B cell (primary cell): ENCODE measurements at regions not wholly inside any gene's neighbourhood (a gene's known extent, or its start where the extent isn't known, plus 50 kb on each side); places are given as distances from the start of the nearest gene placed in this dataset.
"Not testable (repeated sequence)": the region's sequence is repeated elsewhere in the genome, so short reads cannot be mapped to it uniquely, and the experiment has no call there.

Experiments used
- ATAC-seq: fragments of 200-7000 bp; cut with Tn5 transposase; one replicate; pipeline ENCODE4 v1.10.0; 2021; ENCODE audit warnings: low read depth, mild to moderate bottlenecking, moderate number of reproducible peaks, moderate library complexity
- CTCF ChIA-PET: fragments of 350-600 bp; sonication (Branson Sonifier 250); formaldehyde crosslinking; loops from one replicate; lab custom pipeline; 2021; ENCODE audit warnings: antibody characterized with exemption, inconsistent platforms; lab: Charles Lee
- POLR2A ChIA-PET: fragments of 350-600 bp; sonication (Branson Sonifier 250); formaldehyde crosslinking; loops from one replicate; lab custom pipeline; 2021; ENCODE audit warnings: antibody characterized with exemption; lab: Charles Lee
- DNase-seq: peaks from one replicate; pipeline ENCODE4 v3.0.0; 2013
- H2AFZ ChIP-seq: 2 replicates; pipeline ENCODE4 v1.6.1; 2012; ENCODE audit warnings: mild to moderate bottlenecking, low read depth, low read length; ENCODE audit not compliant: insufficient read depth, poor library complexity, severe bottlenecking
- H3K27ac ChIP-seq, 2 donors: 1 replicate in 1 of 2; 2 replicates in 1 of 2; pipeline ENCODE4 v1.5.1; 2012 to 2013; ENCODE audit warnings: low read length in 2 of 2, mild to moderate bottlenecking in 2 of 2, moderate library complexity in 1 of 2
- H3K27me3 ChIP-seq, 4 experiments: fragments of 200-600 bp in 1 of 4; sonication (generic) in 1 of 4; replicated peaks in 1 of 4; 1 replicate in 2 of 4; 2 replicates in 2 of 4; pipeline versions ENCODE4 v1.6.1 to v1.7.0; 2013 to 2016; ENCODE audit warnings: low read length in 3 of 4, mild to moderate bottlenecking in 2 of 4, mixed read lengths in 1 of 4, moderate library complexity in 1 of 4; ENCODE audit not compliant: insufficient read depth in 4 of 4, control insufficient read depth in 3 of 4; ENCODE audit errors: control extremely low read depth in 1 of 4
- H3K36me3 ChIP-seq, 2 experiments: replicated peaks in 1 of 2; 1 replicate in 1 of 2; 2 replicates in 1 of 2; pipeline versions ENCODE4 v1.6.1 to v1.7.1; 2013; ENCODE audit warnings: low read length in 1 of 2; ENCODE audit not compliant: insufficient read depth in 2 of 2, control insufficient read depth in 1 of 2; ENCODE audit errors: control extremely low read depth in 1 of 2, extremely low read depth in 1 of 2
- H3K4me1 ChIP-seq, 2 donors: fragments of 200-600 bp in 1 of 2; sonication (generic) in 1 of 2; 1 replicate in 1 of 2; 2 replicates in 1 of 2; pipeline versions ENCODE4 v1.5.1 to v1.6.1; 2013 to 2017; ENCODE audit warnings: low read length in 2 of 2; ENCODE audit not compliant: control insufficient read depth in 2 of 2, insufficient read depth in 2 of 2
- H3K4me2 ChIP-seq: replicated peaks from 2 replicates; pipeline ENCODE3; 2012; ENCODE audit warnings: mild to moderate bottlenecking, low read depth, low read length; ENCODE audit not compliant: poor library complexity, severe bottlenecking
- H3K4me3 ChIP-seq, 5 experiments: fragments of 200-600 bp in 1 of 5; sonication (generic) in 1 of 5; 1 replicate in 3 of 5; 2 replicates in 2 of 5; pipeline versions ENCODE4 v1.5.1 to v1.7.0; 2011 to 2016; ENCODE audit warnings: low read length in 4 of 5, mild to moderate bottlenecking in 4 of 5, low read depth in 2 of 5, control low read depth in 1 of 5, moderate library complexity in 1 of 5; ENCODE audit not compliant: insufficient read depth in 1 of 5; ENCODE audit errors: control extremely low read depth in 1 of 5, extremely low read depth in 1 of 5
- H3K79me2 ChIP-seq: fragments of 200-600 bp; sonication (generic); one replicate; pipeline ENCODE4 v1.6.0; 2016; ENCODE audit warnings: low read length; ENCODE audit not compliant: control insufficient read depth, insufficient read depth
- H3K9ac ChIP-seq: fragments of 200-600 bp; sonication (generic); 2 replicates; pipeline ENCODE4 v1.6.1; 2017; ENCODE audit warnings: mild to moderate bottlenecking, low read length, moderate library complexity
- H3K9me3 ChIP-seq, 3 donors: one replicate each; pipeline versions ENCODE4 v1.6.1 to v1.7.1; 2013; ENCODE audit warnings: low read length in 2 of 3; ENCODE audit not compliant: control insufficient read depth in 2 of 3, insufficient read depth in 1 of 3; ENCODE audit errors: control extremely low read depth in 1 of 3
- H4K20me1 ChIP-seq: 2 replicates; pipeline ENCODE4 v1.6.0; 2012; ENCODE audit warnings: mild to moderate bottlenecking, low read length; ENCODE audit not compliant: insufficient read depth, control insufficient read depth, poor library complexity, severe bottlenecking
- H3K27ac Mint-ChIP-seq: one replicate; pipeline ENCODE4 v1.8.0; 2021; ENCODE audit warnings: mixed read lengths
- H3K27me3 Mint-ChIP-seq: one replicate; pipeline ENCODE4 v1.8.0; 2021; ENCODE audit warnings: mixed read lengths
- H3K4me1 Mint-ChIP-seq: one replicate; pipeline ENCODE4 v1.8.0; 2021; ENCODE audit warnings: mixed read lengths
- H3K4me3 Mint-ChIP-seq: one replicate; pipeline ENCODE4 v1.8.0; 2021; ENCODE audit warnings: mixed read lengths
- H3K9me3 Mint-ChIP-seq: one replicate; pipeline ENCODE4 v1.8.0; 2022; ENCODE audit warnings: mixed read lengths; ENCODE audit not compliant: insufficient read depth
- CTCF ChIP-seq: fragments of 200-600 bp; IDR thresholded peaks from one replicate; pipeline ENCODE4 v1.8.0; 2022; ENCODE audit warnings: antibody characterized with exemption, mild to moderate bottlenecking
- EZH2 ChIP-seq: IDR thresholded peaks from 2 replicates; pipeline ENCODE4 v1.6.1; 2012; ENCODE audit warnings: borderline replicate concordance, low read depth, mild to moderate bottlenecking, moderate library complexity, low read length; ENCODE audit not compliant: insufficient read depth, poor library complexity, severe bottlenecking
- WGBS: methylation state at CpG from one replicate; pipeline ENCODE4 v1.1.5; 2013; ENCODE audit warnings: missing lambda C conversion rate; ENCODE audit not compliant: insufficient coverage; 5-methylcytosine and 5-hydroxymethylcytosine counted together
- intact Hi-C: fragments of 100-400 bp; cut with micrococcal nuclease; formaldehyde crosslinking; loops from one replicate; pipeline ENCODE4 v1.10.0; 2022

GRCh38 chr6:112886415-112886814 is 539.3 kb downstream of the RFPL4B start:
- ATAC-seq (no peak), DNase-seq (no peak)
- CTCF ChIA-PET, result no interaction called here
- no peak overlapping the region for H3K4me2 ChIP-seq
- WGBS, result no CpG with 5 or more reads among the region's 2 CpGs
- POLR2A ChIA-PET, result no interaction called here
- no peak overlapping the region for H3K4me3 ChIP-seq
- H3K4me1 Mint-ChIP-seq, result no peaks in the 10 kb centered on the region
- no peak overlapping the region for H3K9ac ChIP-seq
- no peaks in the 10 kb centered on the region for H3K9me3 ChIP-seq
- no peaks in the 10 kb centered on the region for H3K36me3 ChIP-seq
- H3K27ac Mint-ChIP-seq, result no peak overlapping the region
- H3K27ac ChIP-seq, result no peak overlapping the region
- intact Hi-C loops, result no loop called here
- H2AFZ ChIP-seq, result no peak overlapping the region
- TF ChIP-seq CTCF (no peak), EZH2 (no peak)
- H3K27me3 ChIP-seq, result no peaks in the 10 kb centered on the region
- H3K27me3 Mint-ChIP-seq, result no peaks in the 10 kb centered on the region
- H3K4me1 ChIP-seq, result no peaks in the 10 kb centered on the region
- no peaks in the 10 kb centered on the region for H4K20me1 ChIP-seq
- no peak overlapping the region for H3K4me3 Mint-ChIP-seq
- H3K9me3 Mint-ChIP-seq, result no peaks in the 10 kb centered on the region
- no peaks in the 10 kb centered on the region for H3K79me2 ChIP-seq

- H3K9me3 ChIP-seq, H3K4me1 ChIP-seq, H3K4me3 Mint-ChIP-seq, H3K27me3 Mint-ChIP-seq, CTCF ChIA-PET, H3K27ac Mint-ChIP-seq, H3K4me1 Mint-ChIP-seq, ATAC-seq, H4K20me1 ChIP-seq, H3K27me3 ChIP-seq, DNase-seq, intact Hi-C loops, POLR2A ChIA-PET, H3K9ac ChIP-seq, H3K27ac ChIP-seq, H3K4me3 ChIP-seq, H3K9me3 Mint-ChIP-seq, H2AFZ ChIP-seq, H3K36me3 ChIP-seq, H3K4me2 ChIP-seq, H3K79me2 ChIP-seq: not testable (repeated sequence)
- WGBS, result 67% methylated on average over 1 of the region's 4 CpGs
Measured at GRCh38 chr6:112887424-112887823, 540.3 kb downstream of the RFPL4B start.
